HK-2 (cell line): ENCODE measurements at regions not wholly inside any gene's neighbourhood (a gene's known extent, or its start where the extent isn't known, plus 50 kb on each side); places are given as distances from the start of the nearest gene placed in this dataset.

Experiments
- DNase-seq: peaks from one replicate; pipeline ENCODE4 v3.0.0-alpha.2; 2018; ENCODE audit not compliant: unreplicated experiment

DNA sequence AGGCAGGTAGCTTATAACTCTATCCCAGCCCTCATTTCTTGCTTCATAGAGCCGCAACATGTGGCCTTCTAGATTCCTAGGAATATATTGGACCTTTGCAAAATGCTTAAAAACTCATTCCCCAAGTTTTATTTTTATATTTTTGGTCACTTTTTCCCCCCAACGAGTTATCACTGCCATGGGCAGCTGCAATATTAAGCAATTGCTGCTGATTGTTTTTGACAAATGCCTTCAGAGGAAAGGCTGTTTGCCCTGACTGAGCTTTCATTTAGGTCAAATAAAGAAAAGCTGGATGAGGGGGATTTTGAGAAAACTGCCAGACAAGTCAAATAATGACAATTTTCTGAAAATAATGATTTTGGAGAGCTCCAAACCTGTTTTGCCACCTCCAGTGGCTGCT lies 976.9 kb upstream of the MBL2 start:
- DNase-seq = no peak

DNA sequence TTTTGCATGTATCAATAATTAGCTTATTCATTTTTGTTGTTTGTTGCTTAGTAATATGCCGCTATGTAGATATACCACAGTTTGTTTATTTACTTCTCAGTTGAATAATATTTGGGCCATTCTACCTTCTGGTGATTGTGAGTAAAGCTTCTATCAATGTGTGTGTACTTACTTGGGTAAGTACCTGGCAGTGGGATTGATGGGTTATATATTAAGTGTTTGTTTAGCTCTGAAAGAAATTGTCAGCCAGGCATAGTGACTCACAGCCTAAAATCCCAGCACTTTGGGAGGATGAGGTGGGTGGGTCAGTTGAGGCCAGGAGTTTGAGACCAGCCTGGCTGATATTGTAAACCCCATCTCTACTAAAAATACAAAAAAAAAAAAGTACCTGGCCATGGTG lies 975.7 kb upstream of the MBL2 start:
- DNase-seq = no peak

DNA sequence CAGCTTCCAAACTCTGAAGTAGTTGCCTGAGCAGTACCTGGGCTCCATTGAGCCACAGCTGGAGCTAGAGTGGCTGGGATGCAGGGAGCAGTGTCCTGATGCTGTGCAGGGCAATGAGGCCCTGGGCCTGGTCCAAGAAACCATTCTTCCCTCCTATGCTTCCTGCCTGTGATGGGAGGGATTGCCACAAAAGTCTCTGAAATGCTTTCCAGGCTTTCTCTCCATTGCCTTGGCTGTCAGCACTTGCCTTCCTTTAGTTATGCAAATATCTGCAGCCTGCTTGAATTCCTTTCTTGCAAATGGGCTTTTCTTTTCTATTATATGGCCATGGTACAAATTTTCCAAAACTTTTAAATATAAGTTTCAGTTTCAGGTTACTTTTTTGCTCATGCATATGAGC lies 972.2 kb upstream of the MBL2 start:
- no peak for DNase-seq

DNA sequence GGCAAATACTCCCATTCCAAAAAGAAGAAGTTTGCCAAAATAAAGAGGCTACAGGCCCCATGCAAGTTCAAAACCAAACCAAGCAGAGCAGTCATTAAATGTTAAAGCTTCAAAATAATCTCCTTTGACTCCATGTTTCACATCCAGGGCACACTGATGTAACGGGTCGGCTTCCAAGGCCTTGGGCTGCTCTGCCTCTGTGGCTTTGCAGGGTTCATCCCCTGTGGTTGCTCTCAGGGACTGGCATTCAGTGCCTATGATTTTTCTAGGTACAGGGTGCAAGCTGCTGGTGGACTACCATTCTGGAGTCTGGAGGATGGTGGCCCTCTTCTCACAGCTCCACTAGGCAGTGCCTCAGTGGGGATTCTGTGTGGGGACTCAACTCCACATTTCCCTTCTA lies 971.6 kb upstream of the MBL2 start:
- DNase-seq = no peak

DNA sequence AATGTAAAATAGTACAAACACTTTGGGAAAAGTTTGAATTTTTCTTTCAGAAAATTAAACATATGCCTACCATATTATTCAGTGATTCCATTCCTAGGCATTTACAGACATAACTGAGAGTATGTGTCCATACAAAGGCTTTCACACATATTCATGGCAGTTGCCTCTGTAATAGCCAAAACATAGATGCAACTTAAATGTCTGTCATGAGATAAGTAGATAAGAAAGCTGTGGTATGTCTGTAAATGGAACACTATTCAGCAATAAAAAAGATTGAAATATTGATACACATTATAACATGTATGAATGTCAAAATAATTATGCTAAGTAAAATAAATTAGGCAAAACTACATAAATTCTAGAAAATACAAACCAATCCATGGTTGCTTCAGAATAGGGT lies 964.5 kb upstream of the MBL2 start:
- no peak for DNase-seq

DNA sequence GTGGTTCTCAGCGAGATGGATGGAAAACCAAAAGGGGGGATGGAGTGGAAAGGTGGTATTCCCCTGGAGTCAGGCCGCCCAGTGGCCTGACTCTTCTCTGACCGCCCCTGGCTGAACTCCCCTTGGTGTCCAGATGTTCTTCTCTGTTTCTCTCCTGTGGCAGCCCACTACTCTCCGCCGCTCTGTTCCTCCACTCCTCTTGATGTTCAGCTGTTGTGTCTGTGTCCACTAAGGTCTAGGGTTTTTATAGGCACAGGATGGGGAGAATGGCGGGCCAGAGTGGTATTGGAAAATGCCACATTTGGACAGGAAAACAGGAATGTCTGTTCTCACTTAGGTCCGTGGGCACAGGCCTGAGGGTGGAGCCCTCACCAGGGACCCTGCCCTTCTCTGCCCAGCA lies 954.3 kb upstream of the MBL2 start:
- DNase-seq = no peak

DNA sequence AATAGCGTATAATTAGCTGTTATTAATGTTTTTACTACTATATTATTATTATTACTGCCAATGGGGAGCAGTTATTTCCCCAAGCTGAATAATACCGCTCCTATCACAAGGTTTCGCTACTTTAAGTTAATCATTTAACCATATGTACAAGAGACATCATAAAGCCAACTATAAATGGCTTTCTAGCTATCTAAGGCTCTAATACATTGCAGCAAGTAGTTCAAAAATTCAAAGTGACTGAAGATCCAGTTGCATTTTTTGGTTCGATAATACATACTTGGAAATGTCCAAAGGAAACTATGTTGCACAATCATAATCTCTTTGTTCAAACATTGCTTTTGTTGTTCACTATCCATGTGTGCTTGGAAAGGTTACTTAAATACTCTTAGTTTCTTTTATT lies 952.0 kb upstream of the MBL2 start:
- DNase-seq = no peak

DNA sequence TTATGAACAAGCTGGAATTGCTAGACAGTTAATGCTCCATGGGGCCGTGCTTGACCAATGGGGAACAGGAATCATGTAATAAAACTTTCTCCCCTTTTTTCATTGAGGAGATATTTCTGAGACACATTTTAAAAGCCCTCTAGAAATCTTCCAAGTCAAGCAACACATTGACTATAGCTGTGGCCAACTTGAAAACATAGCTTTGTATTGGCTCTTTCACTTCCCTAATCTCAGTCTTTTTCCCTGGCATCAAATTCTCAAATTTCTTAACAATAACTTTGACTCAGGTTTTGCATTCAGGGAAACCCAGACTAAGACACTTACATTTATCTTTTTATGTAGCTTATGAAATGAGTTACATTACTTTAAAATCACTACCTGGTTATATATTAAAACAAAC lies 947.1 kb upstream of the MBL2 start:
- DNase-seq = no peak

DNA sequence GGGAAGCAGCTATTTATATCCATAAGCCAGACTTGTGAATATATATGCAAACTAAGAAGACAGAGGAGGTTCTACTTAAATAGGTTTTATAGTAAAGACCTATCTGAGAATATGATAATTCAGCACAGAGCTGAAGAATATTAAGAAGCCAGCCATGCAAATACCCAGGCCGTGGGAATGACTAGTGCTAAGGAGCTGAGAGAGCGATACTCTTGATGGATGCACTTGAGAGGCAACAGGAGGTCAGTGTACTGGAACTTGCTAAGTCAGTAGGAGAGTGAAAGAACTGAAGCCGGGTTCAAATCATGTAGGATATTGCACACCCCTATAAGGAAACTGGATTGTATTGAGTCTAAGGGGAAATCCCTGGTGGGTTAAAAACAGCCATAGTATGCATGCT lies 943.6 kb upstream of the MBL2 start:
- DNase-seq = no peak

DNA sequence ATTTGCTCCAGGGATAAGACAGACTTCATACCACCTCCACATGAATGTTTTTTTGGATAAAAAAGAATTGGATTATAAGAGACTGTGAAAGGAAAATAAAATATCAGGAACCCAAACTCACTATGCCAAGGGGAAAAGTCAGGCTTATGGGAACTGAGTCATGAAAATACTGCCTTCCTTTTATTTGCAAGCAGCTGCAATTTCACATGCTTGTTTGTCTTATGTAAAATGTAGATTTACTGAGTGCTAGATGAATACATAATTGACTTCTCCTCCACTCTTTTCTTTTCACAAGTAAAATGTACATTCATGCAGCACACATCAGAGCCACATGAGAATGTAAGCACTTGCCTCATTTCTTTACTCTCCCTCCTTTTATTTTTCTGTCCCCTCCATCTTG lies 940.8 kb upstream of the MBL2 start:
- DNase-seq = no peak

DNA sequence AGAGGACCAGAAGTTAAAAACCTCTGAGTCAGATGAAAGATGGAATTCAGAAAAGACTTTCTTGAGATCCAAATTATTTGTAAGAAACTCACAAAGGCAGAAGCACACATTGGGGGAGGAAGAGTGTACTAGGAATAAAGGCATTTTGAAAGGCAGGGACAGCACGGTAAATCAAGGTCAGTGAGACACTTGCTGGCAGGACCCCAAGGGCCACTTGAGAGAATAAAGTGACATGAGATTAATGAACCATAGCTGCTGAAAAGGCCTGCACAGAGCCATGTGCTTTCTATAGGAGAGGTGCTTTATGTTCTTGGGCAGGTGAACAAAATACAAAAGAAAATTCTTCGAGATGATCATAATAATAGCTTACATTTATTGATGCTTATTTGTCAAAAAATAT lies 929.9 kb upstream of the MBL2 start:
- no peak for DNase-seq

DNA sequence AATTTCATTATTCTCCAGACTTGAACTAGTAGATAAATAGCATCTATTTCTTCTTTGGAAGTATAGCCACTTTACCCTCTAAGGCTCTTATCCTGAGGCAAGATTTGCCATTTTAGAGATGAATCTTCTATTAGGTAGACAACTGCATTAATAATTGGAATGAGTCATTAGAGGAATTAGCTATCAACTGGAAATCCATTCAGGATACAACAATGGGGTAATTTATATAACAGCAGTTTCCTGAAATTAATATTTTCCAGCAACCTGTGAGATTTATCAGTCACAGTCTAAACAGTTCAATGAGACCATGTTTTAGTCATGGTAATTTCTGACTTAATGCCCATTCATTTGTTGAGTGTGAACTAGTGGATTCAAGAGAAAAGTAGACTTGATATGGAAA lies 928.6 kb upstream of the MBL2 start:
- DNase-seq = no peak

DNA sequence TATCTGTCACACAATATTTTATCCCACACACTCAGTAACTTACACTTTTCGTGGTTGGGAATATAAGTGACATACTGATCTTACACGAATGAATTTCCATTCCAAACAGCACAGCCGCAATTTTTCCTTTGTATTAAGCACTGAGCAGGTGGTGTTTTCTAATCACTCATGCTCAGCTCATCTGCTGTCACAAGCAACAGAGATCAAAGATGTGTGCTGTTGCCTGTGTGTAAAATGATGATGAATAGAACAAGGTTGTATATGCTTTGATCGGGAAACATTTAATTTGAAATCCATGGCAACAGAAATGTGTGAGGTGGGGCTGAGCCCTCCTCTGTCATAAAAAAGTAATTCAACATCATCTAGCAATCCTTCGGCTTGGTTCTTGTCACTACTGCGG lies 927.7 kb upstream of the MBL2 start:
- DNase-seq = no peak

DNA sequence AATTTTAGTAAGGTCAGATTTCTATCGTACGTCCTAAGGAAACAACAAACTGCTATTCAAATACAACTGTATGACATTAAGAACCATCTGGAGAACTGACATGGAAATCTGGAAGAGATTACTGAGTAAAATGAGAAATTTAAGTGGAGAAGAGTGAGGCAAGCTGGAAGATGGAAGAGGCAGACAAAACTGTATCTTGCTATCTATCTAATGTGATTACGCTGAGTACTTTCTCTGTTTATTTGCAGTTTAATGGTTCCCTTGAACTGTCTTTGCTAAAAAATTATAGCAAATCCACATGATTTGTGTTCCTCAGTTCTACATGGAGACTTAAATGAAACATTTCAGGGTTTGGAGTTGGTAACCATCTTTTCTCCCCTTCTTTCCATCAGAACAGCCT lies 927.1 kb upstream of the MBL2 start:
- no peak for DNase-seq

DNA sequence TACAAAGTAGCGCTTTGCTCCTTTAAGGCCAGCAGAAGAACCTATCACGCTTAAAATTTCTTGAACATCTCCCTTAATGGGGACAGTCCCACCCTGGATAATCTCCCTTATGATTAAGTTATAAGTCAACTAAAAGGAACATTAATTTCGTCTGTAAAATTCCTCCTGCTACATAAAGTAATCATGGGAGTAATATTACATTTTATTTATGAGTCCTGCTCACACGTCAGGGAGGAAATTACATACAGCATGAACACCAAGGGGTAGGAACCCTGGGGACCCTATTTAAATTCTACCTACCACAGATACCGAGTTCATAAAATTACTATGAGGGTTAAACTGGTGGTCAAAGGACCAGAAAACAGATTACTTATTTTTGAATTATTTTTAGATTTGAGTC lies 926.6 kb upstream of the MBL2 start:
- no peak for DNase-seq

DNA sequence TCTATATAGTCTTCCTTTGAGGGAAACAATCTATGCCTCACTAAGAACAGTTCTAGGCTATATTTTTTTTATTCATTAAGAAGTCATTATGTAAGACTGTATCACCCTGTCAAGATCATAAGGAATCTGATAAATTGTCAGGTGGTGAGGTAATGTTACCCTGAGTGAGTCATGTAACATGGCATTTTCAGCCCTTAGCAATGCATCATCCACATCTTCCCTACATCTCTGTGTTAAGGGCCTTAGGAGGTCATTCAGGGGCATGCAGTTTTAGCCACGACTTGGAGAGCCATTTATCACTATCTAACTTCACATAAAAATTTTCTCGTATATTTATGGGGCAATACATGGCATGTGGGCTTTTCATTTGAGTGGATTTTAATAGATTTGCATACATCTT lies 924.5 kb upstream of the MBL2 start:
- DNase-seq = peak; percentile 24

DNA sequence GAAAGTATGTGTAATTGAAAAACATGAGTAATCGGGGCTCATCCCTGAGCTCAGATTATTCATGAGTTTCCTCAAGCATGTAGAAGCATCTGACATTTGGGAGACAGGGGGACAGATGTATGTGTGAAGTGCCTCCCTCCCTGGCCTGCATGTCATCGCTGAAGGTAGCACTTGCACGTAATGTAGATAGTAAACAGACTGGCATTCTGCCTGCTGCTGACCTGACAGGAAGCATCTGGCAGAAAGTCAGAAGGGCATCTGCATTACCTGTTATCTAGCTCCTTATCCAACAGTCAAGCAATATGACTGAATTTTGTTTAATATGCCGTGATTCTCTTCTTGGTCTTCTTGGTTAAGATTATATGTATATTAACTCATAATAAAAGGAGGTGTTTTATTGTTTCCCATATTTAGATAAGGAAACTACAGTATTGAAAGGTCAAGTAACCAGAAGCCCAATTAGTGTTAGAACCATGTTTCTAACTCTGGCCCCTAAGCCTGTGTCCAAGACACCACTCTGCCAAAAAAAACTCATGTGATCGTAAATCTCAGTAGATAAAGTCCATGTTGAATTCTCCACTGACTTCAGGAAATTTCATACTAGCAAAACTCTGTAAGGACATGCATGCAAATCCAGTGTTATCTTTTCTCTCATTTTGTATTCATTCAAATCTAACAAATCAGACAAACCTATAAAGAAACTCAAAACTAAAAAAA lies 918.1 kb upstream of the MBL2 start:
- no peak for DNase-seq

DNA sequence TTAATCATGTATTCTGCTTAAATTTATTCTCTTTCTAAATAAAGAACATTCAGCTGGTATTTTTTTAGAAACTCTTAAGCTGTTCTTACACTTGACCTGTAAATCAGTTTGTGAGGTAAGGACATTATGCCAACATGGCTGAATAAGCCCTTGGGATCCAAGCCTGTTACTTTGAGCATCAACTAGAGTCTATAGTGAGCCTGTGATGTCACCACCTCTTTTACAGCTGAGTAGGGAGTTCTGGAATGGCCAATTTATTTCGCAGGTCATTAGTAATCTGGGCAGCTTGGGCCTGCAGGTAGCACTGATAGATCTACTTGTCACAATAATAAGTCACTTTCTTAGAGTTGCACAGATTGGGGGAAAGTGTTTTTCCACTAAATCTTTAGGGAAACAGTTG lies 915.2 kb upstream of the MBL2 start:
- DNase-seq = no peak

DNA sequence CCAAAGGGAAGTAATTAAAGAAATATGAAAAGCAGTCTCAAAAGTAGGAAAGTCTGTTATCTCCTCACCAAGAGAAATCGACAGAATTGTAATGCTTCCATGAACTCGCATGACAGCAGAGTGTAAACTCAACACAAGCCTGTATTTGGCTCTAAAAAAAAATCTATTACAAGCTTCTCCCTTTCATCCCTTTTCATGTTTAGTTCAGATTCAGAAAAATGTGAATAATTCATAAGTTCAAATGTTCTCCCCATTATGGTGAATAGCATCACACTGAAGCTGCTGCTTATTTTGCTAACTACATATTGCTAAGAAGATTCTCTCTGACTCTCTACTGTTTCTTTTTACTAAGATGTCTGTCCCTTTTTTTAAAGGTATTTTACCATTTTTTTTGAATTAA lies 910.3 kb upstream of the MBL2 start:
- no peak for DNase-seq

DNA sequence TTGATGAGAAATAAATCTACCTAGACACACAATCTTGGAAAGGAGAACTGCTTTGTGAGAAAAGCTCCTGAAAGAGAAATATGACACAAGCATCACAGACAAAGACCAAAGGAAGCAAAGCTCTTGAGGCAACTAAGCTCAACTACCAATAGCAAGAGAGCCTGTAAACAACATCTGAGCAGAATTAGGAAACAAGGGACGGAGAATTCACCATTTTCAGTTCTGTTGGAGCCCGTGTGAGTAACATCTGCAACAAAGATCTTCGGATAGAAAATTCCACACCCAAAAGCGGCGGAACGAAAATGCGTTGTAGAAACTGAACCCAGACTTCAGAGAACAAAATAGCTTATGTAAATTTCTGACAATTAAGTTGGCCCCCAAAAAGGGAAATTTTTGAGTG lies 909.9 kb upstream of the MBL2 start:
- DNase-seq = no peak

DNA sequence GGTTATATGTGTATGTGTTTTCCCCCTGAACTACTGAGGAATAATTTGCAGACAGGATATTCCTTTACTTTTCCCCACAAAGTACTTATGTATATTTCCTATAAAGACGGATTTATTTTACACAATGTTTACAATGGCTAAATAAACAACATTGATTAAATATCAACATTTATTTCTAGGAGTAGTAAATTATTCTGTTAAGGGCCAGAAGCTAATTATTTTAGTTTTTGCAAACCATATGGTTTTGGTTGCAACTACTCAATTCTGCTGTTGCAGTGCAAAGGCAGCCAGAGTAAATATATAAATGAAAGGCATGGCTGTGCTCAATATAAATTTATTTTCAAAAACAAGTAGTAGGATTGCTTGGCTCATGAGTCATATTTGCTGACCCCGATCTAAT lies 907.1 kb upstream of the MBL2 start:
- no peak for DNase-seq

DNA sequence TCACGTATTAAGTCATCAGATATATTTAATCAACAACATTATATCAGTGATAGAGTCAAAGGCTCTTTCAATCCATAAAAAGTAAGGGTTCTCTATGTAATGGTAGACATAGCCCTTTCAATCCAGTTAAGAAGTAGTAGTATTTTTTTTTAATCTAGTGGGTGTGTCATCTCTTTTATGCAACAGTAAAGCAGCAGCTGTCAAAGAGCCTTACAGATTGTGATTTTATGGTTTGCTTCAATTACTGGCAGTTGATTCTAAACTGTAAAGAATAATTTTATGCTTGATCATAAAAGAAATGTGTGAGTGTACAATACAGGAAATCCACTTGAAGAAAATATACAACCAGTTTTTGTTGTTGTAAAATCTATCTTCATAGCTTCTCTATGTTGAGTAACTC lies 902.6 kb upstream of the MBL2 start:
- no peak for DNase-seq

DNA sequence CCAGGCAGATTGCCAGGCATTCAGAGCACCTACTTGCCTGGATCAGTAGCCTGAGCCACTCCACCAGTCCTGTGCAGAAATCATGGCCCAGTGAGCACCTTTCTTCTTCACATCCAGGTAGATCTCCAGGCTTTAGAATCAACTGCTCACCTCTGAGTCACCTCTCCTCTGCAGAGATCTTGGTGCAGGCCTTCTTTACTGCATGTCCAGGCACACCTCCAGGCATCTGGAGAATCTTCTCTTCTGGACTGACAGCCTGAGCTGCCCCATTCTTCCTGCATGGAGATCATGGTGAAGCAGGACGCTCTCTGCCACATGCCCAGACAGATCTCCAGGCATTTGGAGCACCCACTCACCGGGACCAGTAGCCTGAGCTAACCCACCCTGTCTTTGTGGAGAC lies 894.5 kb upstream of the MBL2 start:
- DNase-seq = no peak

DNA sequence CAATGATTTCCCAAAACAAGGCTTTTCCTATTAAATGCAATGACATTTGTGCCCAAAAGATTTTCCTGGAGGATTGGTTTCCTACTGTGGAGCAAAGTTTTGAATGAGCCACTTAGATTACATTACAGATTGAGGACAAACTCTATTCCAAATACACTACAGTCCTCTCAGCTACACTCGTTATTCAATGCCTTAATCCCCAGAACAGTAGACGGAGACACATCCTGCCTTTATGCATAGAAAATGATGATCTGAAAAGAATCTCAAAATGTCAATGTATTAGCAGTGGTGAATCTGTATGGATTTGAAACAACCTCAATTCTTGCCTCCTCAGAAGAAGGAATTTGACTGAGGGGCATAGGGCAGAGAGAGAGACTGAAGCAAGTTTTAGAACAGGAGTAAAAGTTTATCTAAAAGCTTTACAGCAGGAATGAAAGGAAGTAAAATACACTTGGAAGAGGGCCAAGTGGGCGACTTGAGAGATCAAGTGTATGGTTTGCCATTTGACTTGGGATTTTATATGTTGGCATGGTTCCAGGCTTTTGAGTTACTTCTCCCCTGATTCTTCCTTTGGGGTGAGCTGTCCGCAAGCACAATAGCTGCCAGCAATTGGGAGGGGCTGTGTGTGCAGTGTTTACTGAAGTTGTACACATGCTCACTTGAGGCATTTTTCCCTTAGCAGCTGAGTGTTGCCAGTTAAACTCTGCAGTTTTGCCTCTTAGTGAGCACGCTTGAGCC lies 891.9 kb upstream of the MBL2 start:
- no peak for DNase-seq
